ENCODE measurements at regions not wholly inside any gene's neighbourhood (a gene's known extent, or its start where the extent isn't known, plus 50 kb on each side); places are given as distances from the start of the nearest gene placed in this dataset.

- no peak for DNase-seq
- TF ChIP-seq EZH2 (IDR thresholded peaks at IDR 0.05; ENCODE audit: low read depth) (no peak), CTCF (conservative IDR thresholded peaks at IDR 0.05) (no peak)
- Histone ChIP-seq H3K27ac (no peak overlapping the region), H3K27me3 (ENCODE audit: insufficient read depth, low read depth) (peaks cover 16% of the 10 kb centered on the region), H3K4me2 (no peak overlapping the region), H3K9me3 (ENCODE audit: insufficient read depth, low read depth) (no peaks in the 10 kb centered on the region), H3F3A (ENCODE audit: insufficient read depth, low read depth) (no peaks in the 10 kb centered on the region), H3K9me2 (ENCODE audit: insufficient read depth) (no peaks in the 10 kb centered on the region), H3K36me3 (ENCODE audit: low read depth) (no peaks in the 10 kb centered on the region), H2AFZ (no peak overlapping the region), H3K79me2 (ENCODE audit: low read depth) (no peaks in the 10 kb centered on the region), H3K4me1 (replicated peaks; ENCODE audit: insufficient read depth) (no peaks in the 10 kb centered on the region), H3K4me3 (no peak overlapping the region), H4K20me1 (ENCODE audit: insufficient read depth) (no peaks in the 10 kb centered on the region; the same call in 1 of the 2 replicates)
- ChIA-PET POLR2A (ENCODE audit: unreplicated experiment) (no interaction called here), CTCF (no interaction called here)
- intact Hi-C loops (cut with micrococcal nuclease; ENCODE audit: unreplicated experiment): no loop called here
- BruUV-seq (replicated peaks): no TSS peak
Measured at GRCh38 chr2:5360081-5360480, 332.1 kb upstream of the SOX11 start.

GRCh38 chr2:5364361-5364760 lies 327.8 kb upstream of the SOX11 start:
- H3K27ac ChIP-seq: no peak overlapping the region
- peaks cover 9% of the 10 kb centered on the region for H3K27me3 ChIP-seq (ENCODE audit: insufficient read depth, low read depth)
- no peak for TF ChIP-seq CTCF (conservative IDR thresholded peaks at IDR 0.05)
- TF ChIP-seq EZH2 (IDR thresholded peaks at IDR 0.05; ENCODE audit: low read depth): no peak
- H4K20me1 ChIP-seq (ENCODE audit: insufficient read depth): no peaks in the 10 kb centered on the region; the same call in 1 of the 2 replicates
- no peaks in the 10 kb centered on the region for H3K36me3 ChIP-seq (ENCODE audit: low read depth)
- H3K4me1 ChIP-seq (replicated peaks; ENCODE audit: insufficient read depth): no peaks in the 10 kb centered on the region
- intact Hi-C loops (cut with micrococcal nuclease; ENCODE audit: unreplicated experiment): no loop called here
- BruUV-seq (replicated peaks): no TSS peak
- no peaks in the 10 kb centered on the region for H3K9me3 ChIP-seq (ENCODE audit: insufficient read depth, low read depth)
- no peaks in the 10 kb centered on the region for H3K79me2 ChIP-seq (ENCODE audit: low read depth)
- DNase-seq: no peak
- no peaks in the 10 kb centered on the region for H3K9me2 ChIP-seq (ENCODE audit: insufficient read depth)
- H3F3A ChIP-seq (ENCODE audit: insufficient read depth, low read depth): no peaks in the 10 kb centered on the region
- POLR2A ChIA-PET (ENCODE audit: unreplicated experiment): no interaction called here
- H2AFZ ChIP-seq: no peak overlapping the region
- CTCF ChIA-PET: no interaction called here
- H3K4me3 ChIP-seq: no peak overlapping the region
- no peak overlapping the region for H3K4me2 ChIP-seq

GRCh38 chr2:5365871-5366461 lies 326.2 kb upstream of the SOX11 start:
- Histone ChIP-seq H3K79me2 (ENCODE audit: low read depth) (no peaks in the 10 kb centered on the region), H2AFZ (no peak overlapping the region), H3F3A (ENCODE audit: insufficient read depth, low read depth) (no peaks in the 10 kb centered on the region), H3K9me3 (ENCODE audit: insufficient read depth, low read depth) (no peaks in the 10 kb centered on the region), H3K4me2 (no peak overlapping the region), H3K27ac (no peak overlapping the region), H3K4me1 (replicated peaks; ENCODE audit: insufficient read depth) (no peaks in the 10 kb centered on the region), H3K27me3 (ENCODE audit: insufficient read depth, low read depth) (peaks cover 12% of the 10 kb centered on the region), H3K9me2 (ENCODE audit: insufficient read depth) (no peaks in the 10 kb centered on the region), H4K20me1 (ENCODE audit: insufficient read depth) (no peaks in the 10 kb centered on the region; the same call in 1 of the 2 replicates), H3K4me3 (no peak overlapping the region), H3K36me3 (ENCODE audit: low read depth) (no peaks in the 10 kb centered on the region)
- peak; percentile 38 to 41 for DNase-seq
- ChIA-PET POLR2A (ENCODE audit: unreplicated experiment) (no interaction called here), CTCF (no interaction called here)
- intact Hi-C loops (cut with micrococcal nuclease; ENCODE audit: unreplicated experiment): loop anchor here (2.0 kb wide), 1 partner anchor 1407 kb away; no protein-coding TSS in a partner anchor
- TF ChIP-seq EZH2 (IDR thresholded peaks at IDR 0.05; ENCODE audit: low read depth) (no peak), CTCF (conservative IDR thresholded peaks at IDR 0.05) (peak; percentile 87)
- BruUV-seq (replicated peaks): no TSS peak
